Transverse colon (tissue), 4 donors: ENCODE measurements at regions not wholly inside any gene's neighbourhood (a gene's known extent, or its start where the extent isn't known, plus 50 kb on each side); places are given as distances from the start of the nearest gene placed in this dataset.

Source experiments
- DNase-seq: peaks from one replicate; pipeline ENCODE4 v3.0.0-alpha.2; 2019
- H3K27ac ChIP-seq, 4 donors: fragments of 200-600 bp; sonication (generic); 2 replicates each; pipeline ENCODE4 v1.5.1; 2016 to 2018; ENCODE audit warnings: inconsistent platforms in 4 of 4
- H3K27me3 ChIP-seq: fragments of 200-600 bp; sonication (generic); 2 replicates; pipeline ENCODE4 v1.5.1; 2017; ENCODE audit warnings: inconsistent platforms
- H3K36me3 ChIP-seq, 4 donors: fragments of 200-600 bp; sonication (generic); 2 replicates each; pipeline ENCODE4 v1.5.1; 2017 to 2019; ENCODE audit warnings: inconsistent platforms in 4 of 4
- H3K4me1 ChIP-seq, 4 donors: fragments of 200-600 bp; sonication (generic); 2 replicates each; pipeline ENCODE4 v1.5.1; 2017 to 2020; ENCODE audit warnings: inconsistent platforms in 4 of 4
- H3K4me3 ChIP-seq, 4 donors: fragments of 200-600 bp; sonication (generic); 1 replicate in 1 of 4; 2 replicates in 3 of 4; pipeline versions ENCODE4 v1.5.1 to v1.6.1; 2017 to 2019; ENCODE audit warnings: inconsistent platforms in 4 of 4
- H3K9me3 ChIP-seq, 2 donors: fragments of 200-600 bp; sonication (generic); 2 replicates each; pipeline ENCODE4 v1.5.1; 2017 to 2019; ENCODE audit warnings: inconsistent platforms in 2 of 2
- CTCF ChIP-seq, 5 experiments: fragments of 200-600 bp in 3 of 5; fragments of 450-650 bp in 2 of 5; sonication (generic) in 3 of 5; IDR thresholded peaks; 1 replicate in 2 of 5; 2 replicates in 3 of 5; pipeline ENCODE4 v1.5.1; 2016 to 2017; ENCODE audit warnings: antibody characterized with exemption in 5 of 5, inconsistent platforms in 3 of 5, mild to moderate bottlenecking in 2 of 5, moderate library complexity in 1 of 5
- EP300 ChIP-seq: sonication (generic); formaldehyde crosslinking; IDR thresholded peaks from one replicate; pipeline ENCODE4 v1.6.1; 2017; ENCODE audit warnings: antibody characterized with exemption, low read depth
- POLR2A ChIP-seq: fragments of 450-650 bp; IDR thresholded peaks from one replicate; pipeline ENCODE4 v1.6.1; 2016; ENCODE audit warnings: antibody characterized with exemption, mild to moderate bottlenecking, moderate library complexity
- POLR2AphosphoS5 ChIP-seq, 3 donors: sonication (generic); formaldehyde crosslinking; IDR thresholded peaks; one replicate each; pipeline ENCODE4 v1.6.1; 2016; ENCODE audit warnings: antibody characterized with exemption in 3 of 3
- WGBS, 2 donors: methylation state at CpG; one replicate each; pipeline ENCODE4 v1.1.5; 2018; ENCODE audit warnings: low coverage in 1 of 2; 5-methylcytosine and 5-hydroxymethylcytosine counted together
- in situ Hi-C, 4 donors: fragments of 200-750 bp; cut with MboI; loops; one replicate each; pipeline versions ENCODE4 v1.15.0 to v1.15.1; 2017; ENCODE audit warnings: low sequenced_read_pairs in 3 of 4, low pct_ligation_motif_present in 1 of 4, low pct_unique_long_range_greater_than_20kb in 1 of 4
- intact Hi-C: fragments of 100-400 bp; cut with DNase I; formaldehyde crosslinking; loops from one replicate; pipeline ENCODE4 v1.15.1; 2023; ENCODE audit warnings: low total_unique reads

GRCh38 chr7:68015978-68016532 lies 1019.4 kb downstream of the TYW1 start:
- H3K4me1 ChIP-seq, result no peaks in the 10 kb centered on the region
- in situ Hi-C loops (no loop called here), intact Hi-C loops (no loop called here)
- TF ChIP-seq POLR2A, result no peak
- H3K4me3 ChIP-seq, result no peak overlapping the region
- WGBS, 2 donors, result 35% methylated on average over 2 of the region's 2 CpGs; no CpG with 5 or more reads in 1 of the 2 donors
- no peaks in the 10 kb centered on the region for H3K36me3 ChIP-seq
- H3K27ac ChIP-seq, result no peak overlapping the region
- no peaks in the 10 kb centered on the region for H3K27me3 ChIP-seq
- no peaks in the 10 kb centered on the region for H3K9me3 ChIP-seq
- DNase-seq, result no peak

GRCh38 chr7:68020102-68020501 lies 1023.5 kb downstream of the TYW1 start:
- Histone ChIP-seq H3K36me3 (no peaks in the 10 kb centered on the region), H3K27ac (no peak overlapping the region), H3K4me3 (no peak overlapping the region), H3K9me3 (no peaks in the 10 kb centered on the region), H3K27me3 (no peaks in the 10 kb centered on the region), H3K4me1 (no peaks in the 10 kb centered on the region)
- intact Hi-C loops, result no loop called here
- no peak for TF ChIP-seq POLR2AphosphoS5 (IDR thresholded peaks at IDR 0.05)
- TF ChIP-seq CTCF (IDR thresholded peaks at IDR 0.05), result no peak
- no peak for TF ChIP-seq EP300
- no peak for TF ChIP-seq POLR2A
- WGBS, 2 donors, result 78 to 81% methylated on average over 3 of the region's 3 CpGs
- DNase-seq, result no peak
- in situ Hi-C loops, result no loop called here

GRCh38 chr7:68025369-68025768 lies 1028.7 kb downstream of the TYW1 start:
- intact Hi-C loops, result no loop called here
- Histone ChIP-seq H3K27me3 (no peaks in the 10 kb centered on the region), H3K36me3 (no peaks in the 10 kb centered on the region), H3K9me3 (peaks cover 0 to 4% of the 10 kb centered on the region in 2 donors), H3K4me1 (no peaks in the 10 kb centered on the region), H3K27ac (no peak overlapping the region), H3K4me3 (no peak overlapping the region)
- DNase-seq, result no peak
- in situ Hi-C loops, result loop anchor here in 1 of 4 donors (25.0 kb wide), 1 partner anchor 88 kb away; no protein-coding TSS in a partner anchor
- no peak for TF ChIP-seq EP300
- no peak for TF ChIP-seq CTCF (IDR thresholded peaks at IDR 0.05)
- TF ChIP-seq POLR2A, result no peak
- TF ChIP-seq POLR2AphosphoS5 (IDR thresholded peaks at IDR 0.05), result no peak

- H3K27me3 ChIP-seq, result no peaks in the 10 kb centered on the region
- H3K27ac ChIP-seq, result no peak overlapping the region
- no peak overlapping the region for H3K4me3 ChIP-seq
- DNase-seq, result no peak
- in situ Hi-C loops (loop anchor here in 1 of 4 donors (25.0 kb wide), 1 partner anchor 93 kb away; no protein-coding TSS in a partner anchor), intact Hi-C loops (no loop called here)
- H3K4me1 ChIP-seq, result no peaks in the 10 kb centered on the region
- TF ChIP-seq POLR2A (no peak), POLR2AphosphoS5 (IDR thresholded peaks at IDR 0.05) (no peak), EP300 (no peak), CTCF (IDR thresholded peaks at IDR 0.05) (no peak)
- H3K9me3 ChIP-seq, result peaks cover 4% of the 10 kb centered on the region in 2 donors
- H3K36me3 ChIP-seq, result no peaks in the 10 kb centered on the region
- WGBS, 2 donors, result 60 to 69% methylated on average over 2 to 3 of the region's 3 CpGs
These were observed 1033.9 kb downstream of the TYW1 start for GRCh38 chr7:68030530-68030929.
